Thoracic aorta (tissue), 2 donors: ENCODE measurements at regions not wholly inside any gene's neighbourhood (a gene's known extent, or its start where the extent isn't known, plus 50 kb on each side); places are given as distances from the start of the nearest gene placed in this dataset.

Experiments
- ATAC-seq: fragments of 150-250 bp; one replicate; pipeline ENCODE4 v1.8.0; 2017; ENCODE audit warnings: low read depth; ENCODE audit not compliant: insufficient number of reproducible peaks, low FRiP score
- DNase-seq: peaks from one replicate; pipeline ENCODE4 v3.0.0-alpha.2; 2020; ENCODE audit warnings: low spot score
- H3K27ac ChIP-seq, 2 donors: fragments of 200-600 bp; sonication (generic); 1 replicate in 1 of 2; 2 replicates in 1 of 2; pipeline ENCODE4 v1.5.1; 2016; ENCODE audit warnings: mild to moderate bottlenecking in 2 of 2, moderate library complexity in 2 of 2
- H3K27me3 ChIP-seq: fragments of 200-600 bp; sonication (generic); replicated peaks from 2 replicates; pipeline ENCODE4 v1.6.0; 2016; ENCODE audit warnings: mild to moderate bottlenecking; ENCODE audit not compliant: insufficient read depth
- H3K36me3 ChIP-seq: fragments of 200-600 bp; sonication (generic); one replicate; pipeline ENCODE4 v1.5.1; 2016
- H3K4me1 ChIP-seq, 2 donors: fragments of 200-600 bp; sonication (generic); 1 replicate in 1 of 2; 2 replicates in 1 of 2; pipeline versions ENCODE4 v1.5.1 to v1.6.0; 2016; ENCODE audit warnings: low read depth in 2 of 2, mild to moderate bottlenecking in 1 of 2; ENCODE audit not compliant: control insufficient read depth in 1 of 2
- H3K4me3 ChIP-seq: fragments of 200-600 bp; sonication (generic); 2 replicates; pipeline ENCODE4 v1.5.1; 2016; ENCODE audit warnings: mild to moderate bottlenecking
- H3K9me3 ChIP-seq: fragments of 200-600 bp; sonication (generic); 2 replicates; pipeline ENCODE4 v1.5.1; 2016
- TF ChIP-seq, protein P1 (sequence below): fragments of 200-600 bp; sonication (generic); IDR thresholded peaks from one replicate; pipeline ENCODE4 v1.5.1; 2019; ENCODE audit warnings: antibody characterized with exemption

DNA sequence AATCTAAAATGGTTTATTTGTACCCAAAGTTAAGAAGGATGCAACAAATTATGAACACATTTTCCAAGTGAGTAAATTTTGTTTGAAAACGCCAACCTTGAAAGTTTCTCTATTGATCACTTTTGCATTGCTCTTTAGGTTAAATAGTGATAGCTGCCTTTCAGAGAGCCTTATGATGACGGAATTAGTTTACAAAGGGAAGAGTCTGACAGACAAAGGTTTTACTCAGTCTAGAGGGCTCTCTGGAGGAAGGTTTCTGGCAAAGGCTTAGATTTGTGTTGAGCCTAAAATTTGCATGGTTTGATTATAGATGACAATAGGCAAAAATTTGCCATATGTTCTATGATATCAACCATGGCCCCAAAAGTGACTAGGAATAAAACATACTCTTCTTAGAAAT lies 95.9 kb upstream of the RUNX1 start:
- DNase-seq: no peak
- no peaks in the 10 kb centered on the region for H3K9me3 ChIP-seq
- no peak overlapping the region for H3K4me3 ChIP-seq
- H3K27ac ChIP-seq: no peak overlapping the region
- TF ChIP-seq, protein P1, sequence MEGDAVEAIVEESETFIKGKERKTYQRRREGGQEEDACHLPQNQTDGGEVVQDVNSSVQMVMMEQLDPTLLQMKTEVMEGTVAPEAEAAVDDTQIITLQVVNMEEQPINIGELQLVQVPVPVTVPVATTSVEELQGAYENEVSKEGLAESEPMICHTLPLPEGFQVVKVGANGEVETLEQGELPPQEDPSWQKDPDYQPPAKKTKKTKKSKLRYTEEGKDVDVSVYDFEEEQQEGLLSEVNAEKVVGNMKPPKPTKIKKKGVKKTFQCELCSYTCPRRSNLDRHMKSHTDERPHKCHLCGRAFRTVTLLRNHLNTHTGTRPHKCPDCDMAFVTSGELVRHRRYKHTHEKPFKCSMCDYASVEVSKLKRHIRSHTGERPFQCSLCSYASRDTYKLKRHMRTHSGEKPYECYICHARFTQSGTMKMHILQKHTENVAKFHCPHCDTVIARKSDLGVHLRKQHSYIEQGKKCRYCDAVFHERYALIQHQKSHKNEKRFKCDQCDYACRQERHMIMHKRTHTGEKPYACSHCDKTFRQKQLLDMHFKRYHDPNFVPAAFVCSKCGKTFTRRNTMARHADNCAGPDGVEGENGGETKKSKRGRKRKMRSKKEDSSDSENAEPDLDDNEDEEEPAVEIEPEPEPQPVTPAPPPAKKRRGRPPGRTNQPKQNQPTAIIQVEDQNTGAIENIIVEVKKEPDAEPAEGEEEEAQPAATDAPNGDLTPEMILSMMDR: no peak
- H3K36me3 ChIP-seq: no peaks in the 10 kb centered on the region
- no peaks in the 10 kb centered on the region for H3K27me3 ChIP-seq
- no peaks in the 10 kb centered on the region for H3K4me1 ChIP-seq
- no peak for ATAC-seq

DNA sequence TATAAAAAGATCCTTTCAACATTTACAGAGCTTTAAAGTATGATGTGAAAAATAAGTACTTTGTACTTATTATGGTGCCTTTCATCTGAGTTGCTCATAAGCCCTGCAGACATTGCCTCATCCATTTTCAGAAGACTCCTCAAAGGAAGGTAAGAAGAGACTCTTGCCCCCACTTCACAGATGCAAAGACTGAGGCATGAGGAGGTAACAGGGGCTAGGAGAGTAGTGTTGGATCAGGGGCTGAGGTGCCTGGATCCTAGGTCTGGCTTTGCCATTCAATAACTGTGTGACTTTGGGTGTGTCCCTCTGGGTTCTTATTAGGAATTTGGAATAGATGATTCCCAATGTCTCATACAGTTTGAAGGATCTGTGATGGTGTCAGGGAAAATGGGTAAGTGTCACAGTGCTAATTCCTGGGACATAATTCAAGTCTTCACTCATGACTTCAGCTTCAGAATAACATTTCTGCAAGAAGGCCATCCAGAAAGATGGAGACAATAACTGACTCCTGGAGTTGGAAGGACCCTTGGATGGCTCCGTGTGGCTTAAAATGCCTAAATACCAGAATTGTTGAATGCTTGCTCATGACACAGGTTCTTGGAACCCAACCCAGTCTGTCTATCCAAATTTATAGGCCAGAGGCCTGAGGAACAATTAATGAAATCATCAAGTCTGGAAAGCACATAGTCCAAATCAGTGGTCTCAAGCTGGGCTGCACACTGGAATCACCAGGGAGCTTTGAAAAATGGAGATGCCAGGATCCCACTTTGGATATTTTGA lies 93.1 kb upstream of the RUNX1 start:
- TF ChIP-seq, protein P1: no peak
- H3K4me1 ChIP-seq: no peaks in the 10 kb centered on the region
- H3K27me3 ChIP-seq: no peaks in the 10 kb centered on the region
- DNase-seq (no peak), ATAC-seq (no peak)
- no peaks in the 10 kb centered on the region for H3K9me3 ChIP-seq
- no peaks in the 10 kb centered on the region for H3K36me3 ChIP-seq
- H3K4me3 ChIP-seq: no peak overlapping the region
- H3K27ac ChIP-seq: no peak overlapping the region

DNA sequence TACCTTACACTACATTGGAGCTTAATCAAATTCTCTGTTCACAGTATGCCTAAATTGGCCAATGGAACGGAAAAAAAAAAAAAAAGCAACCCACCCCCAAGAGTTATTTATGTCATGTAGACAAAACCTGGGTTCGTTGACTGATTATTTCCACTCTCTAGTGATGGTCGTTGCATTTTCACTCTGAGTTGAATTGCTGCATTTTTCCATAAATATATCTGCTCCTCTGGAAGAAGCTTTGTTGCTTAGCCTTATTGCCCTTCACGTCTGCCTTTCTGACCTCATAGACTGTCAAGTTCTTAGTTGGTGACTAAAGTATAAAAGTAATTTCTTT lies 90.2 kb upstream of the RUNX1 start:
- Histone ChIP-seq H3K36me3 (no peaks in the 10 kb centered on the region), H3K4me3 (no peak overlapping the region), H3K27ac (no peak overlapping the region), H3K4me1 (no peaks in the 10 kb centered on the region), H3K9me3 (no peaks in the 10 kb centered on the region), H3K27me3 (no peaks in the 10 kb centered on the region)
- DNase-seq: no peak
- ATAC-seq: no peak
- TF ChIP-seq, protein P1: no peak

DNA sequence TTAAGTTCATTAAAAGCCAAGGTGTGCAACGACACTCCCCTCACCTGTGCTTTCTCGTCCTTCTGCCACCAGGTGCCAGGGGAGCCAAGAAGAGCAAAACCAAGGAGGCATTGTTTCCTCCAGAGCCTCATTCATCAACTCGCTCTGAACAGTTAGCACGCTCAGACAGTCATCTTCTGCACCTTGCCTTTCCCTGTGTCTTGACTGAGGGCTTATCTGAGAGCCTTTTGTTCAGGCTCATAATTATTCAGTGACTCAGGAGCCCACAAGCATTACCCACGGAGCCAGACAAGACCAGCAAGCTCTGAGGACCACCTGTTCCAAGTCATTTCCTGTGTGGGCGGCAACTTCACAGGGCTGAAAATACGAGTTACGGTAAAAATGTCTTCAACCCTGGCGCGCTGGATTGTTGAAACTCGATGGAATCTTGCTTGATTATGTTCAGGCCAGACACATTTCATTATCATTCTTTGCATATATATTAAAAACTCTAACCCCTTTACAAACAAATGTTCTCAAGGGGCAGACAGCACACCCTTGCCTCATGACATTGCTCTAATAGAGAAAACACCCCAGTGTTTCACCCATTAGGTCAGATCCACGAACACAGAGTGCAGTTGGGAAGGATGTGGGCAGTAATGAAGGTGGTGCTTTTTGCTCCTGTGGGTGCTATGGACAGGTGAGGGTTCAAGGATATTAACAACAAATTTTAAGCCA lies 89.7 kb upstream of the RUNX1 start:
- Histone ChIP-seq H3K27me3 (no peaks in the 10 kb centered on the region), H3K9me3 (no peaks in the 10 kb centered on the region), H3K4me3 (no peak overlapping the region), H3K36me3 (no peaks in the 10 kb centered on the region), H3K4me1 (no peaks in the 10 kb centered on the region), H3K27ac (no peak overlapping the region)
- DNase-seq (no peak), ATAC-seq (no peak)
- TF ChIP-seq, protein P1: no peak

DNA sequence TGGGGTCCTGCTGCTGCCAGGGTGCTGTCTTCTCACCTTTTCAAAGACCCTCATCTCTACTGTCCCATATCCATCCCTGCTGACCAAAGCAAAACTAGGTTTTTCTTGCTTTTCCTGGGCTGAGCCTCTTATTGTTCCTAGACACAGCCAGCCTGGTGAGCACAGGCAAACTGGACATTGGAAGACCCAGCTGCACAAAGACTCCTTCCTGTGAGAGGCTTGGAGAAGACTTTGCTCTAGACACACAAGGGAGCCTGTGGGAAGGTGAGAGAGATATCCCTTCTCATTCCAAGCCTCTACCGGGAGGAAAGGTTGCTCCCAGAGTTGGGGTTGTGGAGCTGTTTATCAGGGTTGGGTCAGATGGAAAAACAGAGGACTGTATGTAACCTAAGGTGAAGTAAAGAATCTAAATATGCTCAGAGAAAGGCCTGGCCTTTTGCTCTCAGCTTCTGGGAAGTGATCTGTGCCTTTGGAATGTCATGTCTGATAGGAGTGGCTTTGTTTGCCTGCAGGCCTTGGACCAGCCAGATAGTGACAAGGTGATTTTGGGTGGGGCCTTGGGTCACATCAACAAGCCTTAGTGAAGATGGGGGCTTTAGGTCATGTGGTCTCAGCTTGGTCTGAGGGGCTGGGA lies 87.6 kb upstream of the RUNX1 start:
- H3K36me3 ChIP-seq: no peaks in the 10 kb centered on the region
- no peak overlapping the region for H3K27ac ChIP-seq
- no peaks in the 10 kb centered on the region for H3K27me3 ChIP-seq
- ATAC-seq (no peak), DNase-seq (no peak)
- H3K4me3 ChIP-seq: no peak overlapping the region
- no peaks in the 10 kb centered on the region for H3K4me1 ChIP-seq
- H3K9me3 ChIP-seq: no peaks in the 10 kb centered on the region
- TF ChIP-seq, protein P1: no peak
